H1 (cell line): ENCODE measurements at regions not wholly inside any gene's neighbourhood (a gene's known extent, or its start where the extent isn't known, plus 50 kb on each side); places are given as distances from the start of the nearest gene placed in this dataset.

Experiments
- CTCF ChIA-PET: fragments of 300-600 bp; sonication (Branson Sonifier 250); formaldehyde crosslinking; loops from one replicate; lab custom pipeline; 2021; ENCODE audit not compliant: partially characterized antibody; lab: Charles Lee
- POLR2A ChIA-PET: fragments of 300-600 bp; sonication (Branson Sonifier 250); formaldehyde crosslinking; loops from one replicate; lab custom pipeline; 2021; ENCODE audit warnings: inconsistent platforms; ENCODE audit not compliant: partially characterized antibody; lab: Charles Lee
- DNase-seq, 2 experiments: peaks; one replicate each; pipeline versions ENCODE4 v3.0.0 to v3.0.0-alpha.2; 2010 to 2022; ENCODE audit warnings: low spot score in 2 of 2, low read depth in 1 of 2, mixed read lengths in 1 of 2
- FAIRE-seq: peaks from 2 replicates; lab custom pipeline; 2011; peaks lifted over from hg19 to GRCh38; lab: Jason Lieb, UNC
- H2AFZ ChIP-seq: 2 replicates; pipeline ENCODE4 v1.8.1; 2012; ENCODE audit warnings: low read length, inconsistent platforms
- H2AK5ac ChIP-seq: 2 replicates; pipeline ENCODE4 v1.6.1; 2013; ENCODE audit warnings: low read depth, low read length
- H2BK120ac ChIP-seq: replicated peaks from 2 replicates; pipeline ENCODE3; 2013; ENCODE audit warnings: low read depth, low read length, inconsistent platforms
- H2BK12ac ChIP-seq: 2 replicates; pipeline ENCODE4 v1.6.1; 2013; ENCODE audit warnings: low read depth, low read length
- H2BK15ac ChIP-seq: 2 replicates; pipeline ENCODE4 v1.6.1; 2013; ENCODE audit warnings: low read length
- H2BK20ac ChIP-seq: 2 replicates; pipeline ENCODE4 v1.6.1; 2013; ENCODE audit warnings: low read length
- H2BK5ac ChIP-seq: 2 replicates; pipeline ENCODE4 v1.6.1; 2013; ENCODE audit warnings: low read depth, low read length
- H3K14ac ChIP-seq: 2 replicates; pipeline ENCODE4 v1.6.1; 2013; ENCODE audit warnings: inconsistent platforms; ENCODE audit not compliant: insufficient read length
- H3K18ac ChIP-seq: 2 replicates; pipeline ENCODE4 v1.6.1; 2013; ENCODE audit warnings: low read length; ENCODE audit errors: extremely low read depth
- H3K23ac ChIP-seq: 2 replicates; pipeline ENCODE4 v1.6.1; 2013; ENCODE audit warnings: inconsistent platforms; ENCODE audit not compliant: insufficient read length
- H3K23me2 ChIP-seq: 2 replicates; pipeline ENCODE4 v1.6.1; 2013; ENCODE audit warnings: low read depth, low read length
- H3K27ac ChIP-seq: 2 replicates; pipeline ENCODE4 v1.6.1; 2011; ENCODE audit warnings: low read depth, low read length, inconsistent platforms
- H3K27me3 ChIP-seq, 4 experiments: replicated peaks in 1 of 4; 1 replicate in 1 of 4; 2 replicates in 3 of 4; pipeline versions ENCODE4 v1.6.1 to v1.8.1; 2011 to 2013; ENCODE audit warnings: low read length in 3 of 4, mild to moderate bottlenecking in 3 of 4, inconsistent platforms in 2 of 4, mixed read lengths in 2 of 4, moderate library complexity in 1 of 4; ENCODE audit not compliant: control insufficient read depth in 3 of 4, insufficient read depth in 3 of 4; ENCODE audit errors: extremely low read depth in 1 of 4
- H3K36me3 ChIP-seq, 4 experiments: 2 replicates each; pipeline versions ENCODE4 v1.6.1 to v1.8.1; 2011 to 2013; ENCODE audit warnings: mild to moderate bottlenecking in 4 of 4, low read length in 3 of 4, moderate library complexity in 2 of 4, control low read depth in 1 of 4, inconsistent platforms in 1 of 4; ENCODE audit not compliant: insufficient read depth in 4 of 4, control insufficient read depth in 2 of 4
- H3K4ac ChIP-seq: replicated peaks from 2 replicates; pipeline ENCODE3; 2013; ENCODE audit warnings: low read length, low read depth, mixed read lengths, inconsistent platforms; ENCODE audit not compliant: insufficient read length
- H3K4me1 ChIP-seq, 4 experiments: replicated peaks in 1 of 4; 1 replicate in 1 of 4; 2 replicates in 3 of 4; pipeline versions ENCODE4 v1.6.1 to v1.8.1; 2011 to 2013; ENCODE audit warnings: low read length in 3 of 4, inconsistent platforms in 2 of 4, mixed read lengths in 1 of 4; ENCODE audit not compliant: insufficient read depth in 4 of 4, control insufficient read depth in 3 of 4
- H3K4me2 ChIP-seq, 2 experiments: 2 replicates each; pipeline versions ENCODE4 v1.6.1 to v1.8.1; 2011 to 2013; ENCODE audit warnings: low read depth in 2 of 2, low read length in 2 of 2, control low read depth in 1 of 2, inconsistent platforms in 1 of 2, mild to moderate bottlenecking in 1 of 2; ENCODE audit not compliant: insufficient read depth in 1 of 2
- H3K4me3 ChIP-seq, 4 experiments: fragments of 200-600, 300-600 bp in 1 of 4; sonication (generic), shearing (Covaris generic), sonication (Bioruptor Twin) in 1 of 4; 2 replicates each; pipeline versions ENCODE4 v1.5.1 to v1.8.1; 2011 to 2016; ENCODE audit warnings: low read length in 4 of 4, low read depth in 3 of 4, control low read depth in 2 of 4, inconsistent platforms in 2 of 4, mild to moderate bottlenecking in 2 of 4, mixed read lengths in 1 of 4, moderate library complexity in 1 of 4; ENCODE audit not compliant: insufficient read depth in 2 of 4; ENCODE audit errors: extremely low read depth in 1 of 4
- H3K56ac ChIP-seq: replicated peaks from 2 replicates; pipeline ENCODE3; 2013; ENCODE audit warnings: low read depth, mild to moderate bottlenecking, mixed read lengths, low read length, inconsistent platforms; ENCODE audit not compliant: insufficient read length
- H3K79me1 ChIP-seq: 2 replicates; pipeline ENCODE4 v1.6.1; 2013; ENCODE audit warnings: low read depth, low read length, control low read depth
- H3K79me2 ChIP-seq, 2 experiments: 2 replicates each; pipeline versions ENCODE4 v1.6.1 to v1.8.1; 2012 to 2013; ENCODE audit warnings: low read length in 2 of 2, mild to moderate bottlenecking in 2 of 2, inconsistent platforms in 1 of 2; ENCODE audit not compliant: insufficient read depth in 2 of 2, control insufficient read depth in 1 of 2
- H3K9ac ChIP-seq, 4 experiments: replicated peaks in 1 of 4; 1 replicate in 1 of 4; 2 replicates in 3 of 4; pipeline versions ENCODE4 v1.6.1 to v1.8.1; 2011 to 2013; ENCODE audit warnings: low read depth in 3 of 4, low read length in 3 of 4, control low read depth in 2 of 4, mild to moderate bottlenecking in 2 of 4, moderate library complexity in 2 of 4, inconsistent platforms in 1 of 4; ENCODE audit errors: extremely low read depth in 1 of 4
- H3K9me3 ChIP-seq, 2 experiments: 2 replicates each; pipeline versions ENCODE4 v1.6.1 to v1.8.1; 2012 to 2013; ENCODE audit warnings: mild to moderate bottlenecking in 2 of 2, moderate library complexity in 2 of 2, control low read depth in 1 of 2, inconsistent platforms in 1 of 2, low read depth in 1 of 2, low read length in 1 of 2, mixed read lengths in 1 of 2; ENCODE audit not compliant: insufficient read depth in 2 of 2
- H4K20me1 ChIP-seq, 2 experiments: replicated peaks in 1 of 2; 2 replicates each; pipeline versions ENCODE3 to v1.8.1; 2011 to 2013; ENCODE audit warnings: inconsistent platforms in 2 of 2, low read length in 2 of 2, mild to moderate bottlenecking in 1 of 2; ENCODE audit not compliant: insufficient read depth in 2 of 2, control insufficient read depth in 1 of 2
- H4K5ac ChIP-seq: 2 replicates; pipeline ENCODE4 v1.6.1; 2013; ENCODE audit warnings: low read length, low read depth, mixed read lengths, inconsistent platforms; ENCODE audit not compliant: insufficient read length
- H4K8ac ChIP-seq: 2 replicates; pipeline ENCODE4 v1.8.0; 2013; ENCODE audit warnings: mild to moderate bottlenecking, moderate library complexity, low read length, inconsistent platforms; ENCODE audit not compliant: insufficient read depth; ENCODE audit errors: extremely low read depth
- H4K91ac ChIP-seq: replicated peaks from 2 replicates; pipeline ENCODE3; 2013; ENCODE audit warnings: low read length, mixed read lengths, inconsistent platforms; ENCODE audit not compliant: insufficient read length
- ASH2L ChIP-seq: fragments of 200-600, 300-600 bp; sonication (generic); IDR thresholded peaks from one replicate; pipeline ENCODE4 v1.7.1; 2017; ENCODE audit warnings: low read length
- CHD2 ChIP-seq: IDR thresholded peaks from 2 replicates; pipeline ENCODE4 v1.6.1; 2012; ENCODE audit warnings: low read length, improper control_type of control experiment
- E2F6 ChIP-seq: IDR thresholded peaks from 2 replicates; pipeline ENCODE4 v1.6.1; 2012; ENCODE audit warnings: inconsistent platforms
- EP300 ChIP-seq, 2 experiments: IDR thresholded peaks; 1 replicate in 1 of 2; 2 replicates in 1 of 2; pipeline ENCODE4 v1.6.1; 2011 to 2012; ENCODE audit warnings: low read depth in 2 of 2, low read length in 2 of 2, mild to moderate bottlenecking in 2 of 2, borderline replicate concordance in 1 of 2, inconsistent platforms in 1 of 2, moderate library complexity in 1 of 2
- MAX ChIP-seq: IDR thresholded peaks from 2 replicates; pipeline ENCODE4 v1.6.1; 2012; ENCODE audit warnings: inconsistent platforms
- NANOG ChIP-seq: IDR thresholded peaks from 2 replicates; pipeline ENCODE4 v1.6.1; 2011; ENCODE audit warnings: low read length, low read depth, mild to moderate bottlenecking, inconsistent platforms; ENCODE audit not compliant: insufficient read depth, poor library complexity, severe bottlenecking
- NRF1 ChIP-seq: IDR thresholded peaks from 2 replicates; pipeline ENCODE4 v1.6.1; 2011; ENCODE audit warnings: mild to moderate bottlenecking, low read depth, low read length, improper control_type of control experiment
- RBBP5 ChIP-seq: IDR thresholded peaks from 2 replicates; pipeline ENCODE4 v1.7.1; 2012; ENCODE audit warnings: low read depth, mild to moderate bottlenecking, inconsistent platforms, low read length, moderate library complexity, borderline replicate concordance
- RNF2 ChIP-seq: fragments of 200-900, 300-1000 bp; sonication (generic); IDR thresholded peaks from 2 replicates; pipeline ENCODE4 v1.7.1; 2016; ENCODE audit warnings: borderline replicate concordance, low read depth, mild to moderate bottlenecking, antibody characterized with exemption, low read length; ENCODE audit not compliant: poor library complexity, severe bottlenecking; ENCODE audit errors: missing control alignments
- SRF ChIP-seq: IDR thresholded peaks from 2 replicates; pipeline ENCODE4 v1.6.1; 2011; ENCODE audit warnings: mild to moderate bottlenecking, low read depth, low read length, moderate library complexity
- SUZ12 ChIP-seq: fragments of 200-600 bp; sonication (generic); IDR thresholded peaks from 2 replicates; pipeline ENCODE4 v1.6.1; 2012; ENCODE audit warnings: mild to moderate bottlenecking, inconsistent platforms, low read length, moderate library complexity, mixed read lengths
- TAF1 ChIP-seq: IDR thresholded peaks from 2 replicates; pipeline ENCODE4 v1.6.1; 2011; ENCODE audit warnings: mild to moderate bottlenecking, low read depth, low read length
- TAF7 ChIP-seq: optimal IDR thresholded peaks from 2 replicates; pipeline ENCODE3; 2011; ENCODE audit warnings: low read depth, mild to moderate bottlenecking, inconsistent platforms, low read length, moderate library complexity, borderline replicate concordance
- TEAD4 ChIP-seq: IDR thresholded peaks from 2 replicates; pipeline ENCODE4 v1.6.1; 2012; ENCODE audit warnings: low read depth, low read length, inconsistent platforms, mixed read lengths
- WGBS, 2 experiments: shearing (Covaris generic) in 1 of 2; methylation state at CpG; one replicate each; pipeline versions ENCODE4 v1.1.6 to v1.1.7; 2013 to 2015; ENCODE audit warnings: low lambda C conversion rate in 2 of 2, mixed read lengths in 2 of 2, inconsistent platforms in 1 of 2, low coverage in 1 of 2, missing lambda C conversion rate in 1 of 2; ENCODE audit not compliant: insufficient replicate concordance in 2 of 2, insufficient coverage in 1 of 2, insufficient read length in 1 of 2; ENCODE audit errors: extremely low coverage in 1 of 2, missing lambda C conversion rate in 1 of 2; 5-methylcytosine and 5-hydroxymethylcytosine counted together

- WGBS, 2 experiments: 82% methylated on average over 3 of the region's 3 CpGs; no CpG with 5 or more reads in 1 of the 2 experiments
- H4K20me1 ChIP-seq: no peaks in the 10 kb centered on the region
- H3K36me3 ChIP-seq: no peaks in the 10 kb centered on the region
- H3K23ac ChIP-seq: no peak overlapping the region
- H3K14ac ChIP-seq: no peak overlapping the region
- no peak overlapping the region for H2AFZ ChIP-seq
- ChIA-PET CTCF (no interaction called here), POLR2A (no interaction called here)
- no peak overlapping the region for H2BK20ac ChIP-seq
- no peak overlapping the region for H2BK5ac ChIP-seq
- no peak overlapping the region for H3K27ac ChIP-seq
- H3K56ac ChIP-seq: no peak overlapping the region
- H3K79me1 ChIP-seq: no peaks in the 10 kb centered on the region
- no peak overlapping the region for H3K4me2 ChIP-seq
- H4K8ac ChIP-seq: no peak overlapping the region
- no peak overlapping the region for H3K4me3 ChIP-seq
- H3K79me2 ChIP-seq: no peaks in the 10 kb centered on the region
- no peaks in the 10 kb centered on the region for H3K9me3 ChIP-seq
- H3K9ac ChIP-seq: no peak overlapping the region
- no peak overlapping the region for H2BK15ac ChIP-seq
- H3K23me2 ChIP-seq: no peaks in the 10 kb centered on the region
- no peak overlapping the region for H3K4ac ChIP-seq
- H3K4me1 ChIP-seq: no peaks in the 10 kb centered on the region
- no peak overlapping the region for H2BK120ac ChIP-seq
- no peak for FAIRE-seq
- no peak for DNase-seq
- H2BK12ac ChIP-seq: no peak overlapping the region
- no peak overlapping the region for H3K18ac ChIP-seq
- H2AK5ac ChIP-seq: no peak overlapping the region
- H3K27me3 ChIP-seq: no peaks in the 10 kb centered on the region
- H4K91ac ChIP-seq: no peak overlapping the region
- H4K5ac ChIP-seq: no peak overlapping the region
- TF ChIP-seq E2F6 (no peak), MAX (no peak), TEAD4 (no peak), SRF (no peak), ASH2L (no peak), SUZ12 (no peak), RNF2 (no peak), CHD2 (no peak), RBBP5 (no peak), NANOG (no peak), TAF7 (no peak), TAF1 (no peak), EP300 (IDR thresholded peaks at IDR 0.05; ENCODE audit: borderline replicate concordance in 1 of 2, low read depth in 2 of 2, low read length in 2 of 2) (no peak), NRF1 (no peak)
Measured at GRCh38 chr14:83269583-83269982, 1735.9 kb upstream of the SEL1L start.
